GM21515 (cell line): ENCODE measurements at regions not wholly inside any gene's neighbourhood (a gene's known extent, or its start where the extent isn't known, plus 50 kb on each side); places are given as distances from the start of the nearest gene placed in this dataset.

Source experiments
- ATAC-seq: cut with Tn5 transposase; IDR thresholded peaks from one replicate; pipeline ENCODE4 v1.9.1; 2021; ENCODE audit not compliant: unreplicated experiment

- ATAC-seq, result no peak
Measured at GRCh38 chr2:65856928-65857327, 424.5 kb upstream of the SPRED2 start.

- no peak for ATAC-seq
Measured at GRCh38 chr2:65856423-65856822, 424.0 kb upstream of the SPRED2 start.

GRCh38 chr2:65850695-65851094, 418.3 kb upstream of the SPRED2 start:
- no peak for ATAC-seq

GRCh38 chr2:65846989-65847678, 414.7 kb upstream of the SPRED2 start:
- no peak for ATAC-seq

GRCh38 chr2:65845442-65846182, 413.2 kb upstream of the SPRED2 start:
- ATAC-seq, result no peak

- ATAC-seq, result no peak
Measured at GRCh38 chr2:65842104-65842503, 409.7 kb upstream of the SPRED2 start.

GRCh38 chr2:65835975-65836549, 403.7 kb upstream of the SPRED2 start:
- no peak for ATAC-seq

- no peak for ATAC-seq
Measured at GRCh38 chr2:65834771-65835475, 402.5 kb upstream of the SPRED2 start.

GRCh38 chr2:65834062-65834461, 401.7 kb upstream of the SPRED2 start:
- no peak for ATAC-seq

GRCh38 chr2:65831509-65831908, 399.1 kb upstream of the SPRED2 start:
- ATAC-seq, result no peak

- no peak for ATAC-seq
Measured at GRCh38 chr2:65826567-65826966, 394.2 kb upstream of the SPRED2 start.

- no peak for ATAC-seq
Measured at GRCh38 chr2:65823511-65823910, 391.1 kb upstream of the SPRED2 start.

GRCh38 chr2:65820454-65820853, 388.1 kb upstream of the SPRED2 start:
- ATAC-seq, result no peak

- ATAC-seq, result no peak
Measured at GRCh38 chr2:65819963-65820362, 387.6 kb upstream of the SPRED2 start.

GRCh38 chr2:65818873-65819451, 386.6 kb upstream of the SPRED2 start:
- ATAC-seq, result no peak

- no peak for ATAC-seq
Measured at GRCh38 chr2:65813631-65814173, 381.3 kb upstream of the SPRED2 start.

- no peak for ATAC-seq
Measured at GRCh38 chr2:65812887-65813286, 380.5 kb upstream of the SPRED2 start.

- ATAC-seq, result no peak
Measured at GRCh38 chr2:65807942-65808341, 375.5 kb upstream of the SPRED2 start.

GRCh38 chr2:65804777-65805176, 372.4 kb upstream of the SPRED2 start:
- ATAC-seq, result no peak

- no peak for ATAC-seq
Measured at GRCh38 chr2:65802298-65802942, 370.0 kb upstream of the SPRED2 start.
